Activated CD8-positive, alpha-beta T cell treated with anti-CD3 and anti-CD28 coated beads for 36 hours (primary cell): ENCODE measurements at regions not wholly inside any gene's neighbourhood (a gene's known extent, or its start where the extent isn't known, plus 50 kb on each side); places are given as distances from the start of the nearest gene placed in this dataset.

Experiments
- ATAC-seq: fragments of 200-7000 bp; cut with Tn5 transposase; one replicate; pipeline ENCODE4 v1.10.0; 2021; ENCODE audit warnings: mild to moderate bottlenecking, moderate library complexity
- CTCF ChIA-PET: fragments of 350-600 bp; sonication (Branson Sonifier 250); formaldehyde crosslinking; loops from one replicate; lab custom pipeline; 2021; ENCODE audit warnings: antibody characterized with exemption; lab: Charles Lee
- POLR2A ChIA-PET: fragments of 350-600 bp; sonication (Branson Sonifier 250); formaldehyde crosslinking; loops from one replicate; lab custom pipeline; 2021; ENCODE audit warnings: antibody characterized with exemption; lab: Charles Lee
- DNase-seq: peaks from one replicate; pipeline ENCODE4 v3.0.0-alpha.2; 2020
- H3K27ac Mint-ChIP-seq: one replicate; pipeline ENCODE4 v1.8.0; 2021; ENCODE audit warnings: mild to moderate bottlenecking, mixed read lengths
- H3K27me3 Mint-ChIP-seq: one replicate; pipeline ENCODE4 v1.8.0; 2021; ENCODE audit warnings: mixed read lengths
- H3K36me3 Mint-ChIP-seq: one replicate; pipeline ENCODE4 v1.8.0; 2021; ENCODE audit warnings: low read depth, mixed read lengths
- H3K4me1 Mint-ChIP-seq: one replicate; pipeline ENCODE4 v1.8.0; 2021; ENCODE audit warnings: low read depth, mixed read lengths
- H3K4me3 Mint-ChIP-seq: one replicate; pipeline ENCODE4 v1.8.0; 2021; ENCODE audit warnings: mild to moderate bottlenecking, moderate library complexity, mixed read lengths
- H3K9me3 Mint-ChIP-seq: one replicate; pipeline ENCODE4 v1.8.0; 2021; ENCODE audit warnings: mixed read lengths
- intact Hi-C: fragments of 100-400 bp; cut with micrococcal nuclease; formaldehyde crosslinking; loops from one replicate; pipeline ENCODE4 v1.10.0; 2022
- TF ChIP-seq, protein P1 (sequence below): fragments of 200-600 bp; IDR thresholded peaks from one replicate; pipeline ENCODE4 v1.8.0; 2022; ENCODE audit warnings: antibody characterized with exemption, mild to moderate bottlenecking

DNA sequence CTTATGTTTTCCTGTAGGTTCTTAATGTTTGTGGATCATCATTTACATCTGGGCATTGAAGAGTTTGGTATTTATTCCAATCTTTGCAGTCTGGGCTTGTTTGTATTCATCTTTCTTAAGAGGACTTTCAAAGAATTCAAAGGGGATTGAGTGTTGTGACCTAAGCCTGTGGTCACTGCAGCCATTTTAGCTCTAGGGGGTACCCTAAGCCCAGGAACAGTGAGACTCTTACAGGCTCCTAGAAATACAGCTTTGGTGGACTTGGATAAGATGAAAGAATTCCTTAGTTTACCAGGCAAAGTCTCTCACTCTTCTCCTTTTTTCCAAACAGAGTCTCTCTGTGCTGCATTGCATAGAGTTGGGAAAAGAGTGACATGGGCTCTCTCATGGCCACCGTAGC is 2539.0 kb upstream of the PCDH20 start:
- intact Hi-C loops: no loop called here
- no peaks in the 10 kb centered on the region for H3K27me3 Mint-ChIP-seq
- TF ChIP-seq, protein P1, sequence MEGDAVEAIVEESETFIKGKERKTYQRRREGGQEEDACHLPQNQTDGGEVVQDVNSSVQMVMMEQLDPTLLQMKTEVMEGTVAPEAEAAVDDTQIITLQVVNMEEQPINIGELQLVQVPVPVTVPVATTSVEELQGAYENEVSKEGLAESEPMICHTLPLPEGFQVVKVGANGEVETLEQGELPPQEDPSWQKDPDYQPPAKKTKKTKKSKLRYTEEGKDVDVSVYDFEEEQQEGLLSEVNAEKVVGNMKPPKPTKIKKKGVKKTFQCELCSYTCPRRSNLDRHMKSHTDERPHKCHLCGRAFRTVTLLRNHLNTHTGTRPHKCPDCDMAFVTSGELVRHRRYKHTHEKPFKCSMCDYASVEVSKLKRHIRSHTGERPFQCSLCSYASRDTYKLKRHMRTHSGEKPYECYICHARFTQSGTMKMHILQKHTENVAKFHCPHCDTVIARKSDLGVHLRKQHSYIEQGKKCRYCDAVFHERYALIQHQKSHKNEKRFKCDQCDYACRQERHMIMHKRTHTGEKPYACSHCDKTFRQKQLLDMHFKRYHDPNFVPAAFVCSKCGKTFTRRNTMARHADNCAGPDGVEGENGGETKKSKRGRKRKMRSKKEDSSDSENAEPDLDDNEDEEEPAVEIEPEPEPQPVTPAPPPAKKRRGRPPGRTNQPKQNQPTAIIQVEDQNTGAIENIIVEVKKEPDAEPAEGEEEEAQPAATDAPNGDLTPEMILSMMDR: no peak
- ChIA-PET POLR2A (no interaction called here), CTCF (no interaction called here)
- peaks cover 19% of the 10 kb centered on the region for H3K9me3 Mint-ChIP-seq
- DNase-seq (no peak), ATAC-seq (no peak)
- H3K27ac Mint-ChIP-seq: no peak overlapping the region
- H3K4me3 Mint-ChIP-seq: no peak overlapping the region
- no peaks in the 10 kb centered on the region for H3K4me1 Mint-ChIP-seq
- no peaks in the 10 kb centered on the region for H3K36me3 Mint-ChIP-seq

DNA sequence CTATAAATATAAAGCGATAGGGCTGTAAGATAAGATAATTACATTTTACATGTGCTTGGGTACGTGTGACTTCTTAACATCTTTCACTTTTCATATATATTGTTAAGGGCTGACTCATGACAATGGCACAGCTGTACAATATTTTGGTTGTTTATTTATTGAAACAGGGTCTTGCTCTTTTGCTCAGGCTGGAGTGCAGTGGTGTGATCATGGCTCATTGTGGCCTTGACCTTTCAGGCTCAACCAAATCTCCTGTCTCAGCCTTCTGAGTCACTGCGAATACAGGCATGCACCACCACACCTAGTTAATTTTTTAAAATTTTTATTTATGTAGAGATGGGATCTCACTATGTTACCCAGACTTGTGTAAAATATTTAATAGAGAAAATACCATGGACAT is 2532.4 kb upstream of the PCDH20 start:
- Mint-ChIP-seq H3K4me1 (no peaks in the 10 kb centered on the region), H3K27me3 (no peaks in the 10 kb centered on the region), H3K4me3 (no peak overlapping the region), H3K36me3 (no peaks in the 10 kb centered on the region), H3K9me3 (peaks cover 9% of the 10 kb centered on the region), H3K27ac (no peak overlapping the region)
- ChIA-PET POLR2A (no interaction called here), CTCF (no interaction called here)
- TF ChIP-seq, protein P1: no peak
- intact Hi-C loops: no loop called here
- ATAC-seq: no peak
- no peak for DNase-seq

DNA sequence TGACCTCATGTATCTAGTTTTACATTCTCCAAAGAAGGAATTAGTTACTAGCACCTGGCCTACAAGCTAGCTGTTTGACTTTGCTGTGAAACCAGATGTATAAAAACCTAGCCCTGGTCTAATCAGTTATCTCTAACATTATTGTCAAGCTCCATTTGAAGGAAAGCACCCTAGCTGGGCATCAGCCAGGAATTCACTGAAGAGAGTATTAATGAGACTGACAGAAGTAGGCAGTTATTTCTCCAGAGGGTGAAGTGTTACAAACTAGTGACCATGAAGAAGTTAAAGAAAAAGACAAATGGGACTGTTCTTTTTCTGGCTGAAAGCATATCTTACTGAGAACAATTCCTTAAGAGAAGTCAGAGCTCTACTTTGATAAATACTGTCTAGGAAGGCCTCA is 2529.3 kb upstream of the PCDH20 start:
- TF ChIP-seq, protein P1: no peak
- Mint-ChIP-seq H3K9me3 (peaks cover 5% of the 10 kb centered on the region), H3K4me3 (no peak overlapping the region), H3K4me1 (no peaks in the 10 kb centered on the region), H3K27ac (no peak overlapping the region), H3K27me3 (no peaks in the 10 kb centered on the region), H3K36me3 (no peaks in the 10 kb centered on the region)
- ATAC-seq (no peak), DNase-seq (no peak)
- ChIA-PET CTCF (no interaction called here), POLR2A (no interaction called here)
- intact Hi-C loops: no loop called here

DNA sequence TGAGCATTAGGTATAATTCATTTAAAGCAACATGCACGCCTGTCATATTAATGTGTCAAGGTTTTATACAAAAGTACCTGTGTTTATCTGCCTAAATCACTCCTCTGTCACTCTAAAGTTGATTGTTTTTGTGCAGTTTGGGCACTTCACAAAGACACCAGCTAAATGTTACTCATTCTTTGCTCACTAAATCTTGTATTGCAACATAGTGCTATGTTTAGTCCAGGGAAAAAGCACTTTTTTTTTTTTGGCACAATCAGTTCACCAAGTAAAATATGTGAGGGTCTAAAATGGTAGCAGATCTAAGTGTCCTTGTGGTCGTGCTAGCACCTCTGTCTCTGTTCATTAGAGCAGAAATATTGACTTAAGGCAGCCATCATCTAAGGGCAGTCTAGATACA is 2526.7 kb upstream of the PCDH20 start:
- H3K36me3 Mint-ChIP-seq: no peaks in the 10 kb centered on the region
- ATAC-seq (no peak), DNase-seq (no peak)
- no peak overlapping the region for H3K4me3 Mint-ChIP-seq
- TF ChIP-seq, protein P1: no peak
- intact Hi-C loops: no loop called here
- POLR2A ChIA-PET: no interaction called here
- no peaks in the 10 kb centered on the region for H3K27me3 Mint-ChIP-seq
- peaks cover 3% of the 10 kb centered on the region for H3K9me3 Mint-ChIP-seq
- no peak overlapping the region for H3K27ac Mint-ChIP-seq
- CTCF ChIA-PET: no interaction called here
- no peaks in the 10 kb centered on the region for H3K4me1 Mint-ChIP-seq

DNA sequence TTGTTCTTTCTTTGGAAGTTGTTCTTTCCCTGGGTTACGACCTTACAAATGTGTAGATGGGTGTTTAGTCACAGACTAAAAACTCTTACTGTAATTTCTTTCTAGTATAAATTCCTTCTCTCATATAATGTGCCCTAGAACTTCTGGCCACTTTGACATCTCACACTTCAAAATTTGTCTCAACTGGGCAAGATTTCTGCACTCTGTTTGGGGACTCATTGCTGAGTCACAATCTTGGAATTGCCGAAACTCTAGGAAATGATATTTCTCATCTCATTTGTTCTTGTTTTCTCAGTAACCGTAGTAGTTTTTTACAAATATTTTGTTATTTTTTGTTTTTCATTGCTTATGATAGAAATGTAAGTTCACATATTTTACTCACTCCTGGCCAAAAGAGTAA is 2523.2 kb upstream of the PCDH20 start:
- no peaks in the 10 kb centered on the region for H3K27me3 Mint-ChIP-seq
- no peak for ATAC-seq
- no peak overlapping the region for H3K4me3 Mint-ChIP-seq
- intact Hi-C loops: no loop called here
- TF ChIP-seq, protein P1: no peak
- no peak for DNase-seq
- no peaks in the 10 kb centered on the region for H3K36me3 Mint-ChIP-seq
- H3K9me3 Mint-ChIP-seq: peaks cover 12% of the 10 kb centered on the region
- ChIA-PET POLR2A (no interaction called here), CTCF (no interaction called here)
- H3K27ac Mint-ChIP-seq: no peak overlapping the region
- no peaks in the 10 kb centered on the region for H3K4me1 Mint-ChIP-seq
